T47D (cell line): ENCODE measurements at regions not wholly inside any gene's neighbourhood (a gene's known extent, or its start where the extent isn't known, plus 50 kb on each side); places are given as distances from the start of the nearest gene placed in this dataset.
A peak's percentile ranks its signal among the peaks of the same experiment; 100 is the strongest.

Experiments used
- DNase-seq, 2 experiments: peaks; one replicate each; pipeline versions ENCODE4 v3.0.0 to v3.0.0-alpha.2; 2011 to 2012; ENCODE audit warnings: low read depth in 1 of 2, low spot score in 1 of 2
- JUND ChIP-seq: IDR thresholded peaks from 2 replicates; pipeline ENCODE4 v1.6.1; 2012; ENCODE audit warnings: low read depth
- in situ Hi-C: cut with HindIII; loops from 2 replicates; pipeline ENCODE4 v1.10.0; 2016; ENCODE audit warnings: low sequenced_read_pairs, low pct_unique_long_range_greater_than_20kb

DNA sequence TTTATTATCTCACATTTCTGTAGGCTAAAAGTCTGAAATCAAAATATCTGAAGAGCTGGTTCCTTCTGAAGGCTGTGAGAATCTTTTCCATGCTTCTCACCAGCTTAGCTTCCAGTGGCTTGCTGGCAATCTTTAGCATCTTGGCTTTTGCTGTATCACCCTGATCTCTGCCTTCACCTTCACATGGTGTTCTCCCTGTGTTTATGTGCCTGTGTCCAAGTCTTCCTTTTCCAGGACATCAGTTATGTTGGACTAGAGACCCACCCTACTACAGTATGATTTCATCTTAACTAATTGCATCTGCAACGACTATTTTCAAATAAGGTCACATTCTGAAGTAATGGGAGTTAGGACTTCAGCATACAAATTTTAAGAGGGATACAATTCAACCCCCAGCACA is 772.3 kb upstream of the ADAMTS5 start:
- no peak for DNase-seq
- in situ Hi-C loops: no loop called here
- no peak for TF ChIP-seq JUND

DNA sequence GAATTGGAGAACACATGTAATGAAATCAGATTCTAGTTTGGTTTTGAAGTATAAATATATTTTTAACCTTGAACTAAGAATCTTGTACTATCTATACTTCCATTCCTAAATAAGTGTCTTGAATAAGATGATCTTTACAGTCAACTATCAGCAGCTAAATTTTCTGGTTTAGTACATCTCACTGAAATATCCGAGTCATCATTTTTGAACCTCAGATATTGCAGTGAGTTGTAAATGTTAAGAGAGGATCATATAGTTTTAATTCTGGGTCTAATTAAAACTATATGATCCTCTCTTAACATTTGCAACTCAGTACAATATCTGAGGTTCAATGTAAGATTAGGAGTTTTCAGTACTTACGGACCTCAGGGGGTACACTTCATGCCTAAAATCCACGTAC is 768.8 kb upstream of the ADAMTS5 start:
- no peak for TF ChIP-seq JUND
- DNase-seq: no peak
- in situ Hi-C loops: no loop called here

DNA sequence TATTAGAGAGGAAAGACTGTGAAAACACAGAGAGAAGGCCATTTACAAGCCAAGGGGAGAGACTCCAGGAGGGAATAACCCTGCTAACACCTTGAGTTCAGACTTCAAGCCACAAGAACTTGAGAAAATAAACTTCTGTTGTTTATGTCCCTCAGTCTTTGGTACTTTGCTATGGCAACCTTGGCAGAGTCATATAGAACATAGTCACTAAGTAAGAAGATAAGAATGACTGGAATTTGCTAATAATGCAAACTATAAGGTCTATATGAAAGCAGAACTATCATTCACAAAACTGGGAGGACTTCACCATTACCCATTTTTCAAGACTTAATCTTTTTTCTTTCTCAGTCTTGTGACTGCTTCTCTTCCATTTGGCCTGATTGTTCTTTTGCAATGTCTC is 767.3 kb upstream of the ADAMTS5 start:
- DNase-seq: no peak
- in situ Hi-C loops: no loop called here
- TF ChIP-seq JUND: no peak

DNA sequence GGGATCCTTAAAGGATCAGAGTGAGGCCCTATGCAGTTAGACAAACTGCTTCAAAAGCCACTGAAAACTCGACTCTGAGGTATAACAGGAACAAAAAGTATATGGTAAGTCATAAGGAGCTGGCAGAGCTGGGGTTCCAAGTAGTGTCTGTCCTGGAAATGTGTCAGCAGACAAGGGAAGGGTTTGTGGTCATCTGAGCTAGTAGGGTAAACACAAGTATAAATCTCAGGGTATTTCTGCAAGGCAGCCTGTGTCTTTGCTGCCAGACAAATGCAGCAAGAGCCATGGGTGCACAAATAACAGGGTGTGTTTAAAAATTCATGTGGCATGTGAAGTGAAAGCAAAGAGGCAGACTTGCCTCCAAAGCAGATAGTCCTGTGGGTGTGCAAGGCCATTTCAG is 759.0 kb upstream of the ADAMTS5 start:
- in situ Hi-C loops: no loop called here
- no peak for TF ChIP-seq JUND
- no peak for DNase-seq

DNA sequence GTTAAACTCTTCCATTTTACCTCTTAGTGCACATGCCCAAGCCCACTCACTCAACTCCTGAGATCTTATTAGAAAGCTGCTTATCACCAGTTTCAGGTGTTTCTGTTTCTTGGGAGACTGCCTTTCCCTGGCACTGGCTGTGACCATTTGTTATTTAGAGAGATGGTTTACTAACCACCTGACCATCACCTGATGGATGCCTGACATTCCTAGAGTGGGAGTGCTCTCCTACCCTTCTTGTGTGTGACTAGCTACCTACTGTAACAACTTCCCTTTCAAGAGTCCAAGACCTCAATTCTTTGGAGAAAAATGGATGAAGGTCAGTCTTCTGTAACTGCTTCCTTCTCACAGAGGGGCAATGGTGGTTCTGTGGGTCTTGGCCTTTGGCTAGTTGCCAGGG is 755.2 kb upstream of the ADAMTS5 start:
- in situ Hi-C loops: no loop called here
- TF ChIP-seq JUND: no peak
- DNase-seq: peak in 1 of 2 experiments; percentile 13

DNA sequence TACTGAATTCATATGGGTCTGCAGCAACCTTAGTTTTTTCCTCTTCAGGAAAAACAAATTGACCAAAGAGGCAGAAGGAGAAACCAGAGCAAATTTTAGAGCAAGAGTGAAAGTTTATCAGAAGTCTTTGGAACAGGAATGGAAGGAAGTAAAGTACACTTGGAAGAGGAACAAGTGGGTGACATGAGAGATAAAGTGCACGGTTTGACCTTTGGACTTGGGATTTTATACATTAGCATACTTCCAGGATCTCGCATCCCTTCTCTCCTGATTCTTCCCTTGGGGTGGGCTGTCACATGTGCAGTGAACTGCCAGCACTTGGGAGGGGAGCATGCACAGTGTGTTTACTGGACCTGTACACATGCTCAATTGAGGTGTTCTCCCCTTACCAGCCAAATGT is 754.8 kb upstream of the ADAMTS5 start:
- DNase-seq: no peak
- no peak for TF ChIP-seq JUND
- in situ Hi-C loops: no loop called here

DNA sequence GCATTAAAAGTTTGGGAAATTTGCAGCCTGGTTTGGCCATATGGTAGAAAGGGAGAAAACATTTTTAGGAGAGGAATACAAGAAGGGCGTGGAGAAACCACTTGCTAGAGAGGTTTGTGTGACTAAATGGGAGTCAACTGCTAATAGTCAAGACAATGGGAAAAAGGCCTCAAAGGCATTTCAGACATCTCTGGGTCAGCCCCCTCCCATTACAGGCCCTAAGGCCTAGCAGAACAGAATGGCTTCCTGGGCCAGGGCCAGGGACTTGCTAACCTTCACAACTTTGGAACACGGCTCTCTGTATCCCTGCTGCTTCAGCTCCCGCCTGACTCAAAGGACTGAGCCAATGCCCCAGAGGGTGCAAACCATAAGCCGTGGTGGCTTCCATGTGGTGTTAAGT is 752.3 kb upstream of the ADAMTS5 start:
- TF ChIP-seq JUND: no peak
- DNase-seq: no peak
- in situ Hi-C loops: no loop called here

DNA sequence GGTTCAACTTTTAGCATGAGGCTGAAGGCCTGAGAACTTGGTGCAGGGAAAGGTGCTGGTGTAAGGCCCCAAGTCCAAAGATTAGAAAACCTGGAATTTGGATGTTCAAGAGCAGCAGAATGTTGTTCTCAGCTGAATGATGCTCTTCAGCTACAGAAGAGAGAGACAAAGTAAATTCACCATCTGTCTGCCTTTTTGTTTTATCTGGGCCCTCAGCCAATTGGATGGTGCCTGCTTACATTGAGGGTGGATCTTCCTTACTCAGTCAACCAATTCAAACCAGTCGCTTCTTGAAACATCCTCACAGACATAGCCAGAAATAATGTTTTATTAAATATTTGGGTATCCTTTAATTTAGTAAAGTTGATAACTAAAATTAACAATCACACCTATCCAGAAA is 748.2 kb upstream of the ADAMTS5 start:
- in situ Hi-C loops: no loop called here
- DNase-seq: no peak
- TF ChIP-seq JUND: no peak

DNA sequence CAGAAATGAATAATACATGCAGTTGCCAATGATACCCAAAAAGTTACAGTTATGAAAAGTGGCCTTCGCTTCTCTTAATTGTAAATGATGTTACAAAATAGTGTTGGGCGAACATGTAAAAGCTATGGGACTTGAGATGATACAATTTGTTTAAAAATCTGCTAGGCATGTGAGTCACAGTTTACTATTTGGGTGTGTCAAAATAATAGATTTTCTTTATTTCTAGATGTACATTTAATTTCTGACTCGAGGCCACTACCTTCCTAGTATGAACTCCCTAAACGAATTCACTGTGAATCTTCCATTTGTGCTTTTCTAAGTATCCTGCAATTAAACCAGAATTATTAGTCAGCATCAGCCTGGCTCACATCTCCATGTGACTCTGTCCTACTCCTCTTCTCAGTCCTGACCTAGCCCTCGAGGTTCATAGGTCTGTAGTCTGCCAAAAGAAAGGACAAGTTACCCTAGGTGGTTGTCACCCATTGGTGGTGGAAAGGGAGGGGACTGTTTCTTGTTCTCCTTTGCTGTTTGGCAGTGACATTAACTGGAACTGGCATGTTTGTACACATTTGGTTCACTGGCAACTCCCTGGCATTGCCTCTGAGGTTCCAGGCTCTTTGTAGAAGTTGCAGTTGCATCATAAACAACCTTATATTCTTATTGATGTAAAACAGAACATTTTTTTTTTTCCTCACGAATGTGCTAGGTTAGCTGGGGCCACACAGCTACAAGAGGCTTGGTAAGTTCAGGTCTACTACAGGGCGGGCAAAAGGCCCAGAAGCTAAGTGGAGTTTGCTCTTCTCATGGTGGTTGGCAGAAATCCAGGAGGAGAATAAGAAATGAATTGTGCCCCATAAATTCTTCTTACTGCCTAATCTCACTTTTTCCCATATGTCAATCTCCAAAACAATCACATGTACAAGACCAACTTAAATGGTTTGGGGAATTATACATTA is 746.5 kb upstream of the ADAMTS5 start:
- in situ Hi-C loops: no loop called here
- no peak for TF ChIP-seq JUND
- DNase-seq: no peak

DNA sequence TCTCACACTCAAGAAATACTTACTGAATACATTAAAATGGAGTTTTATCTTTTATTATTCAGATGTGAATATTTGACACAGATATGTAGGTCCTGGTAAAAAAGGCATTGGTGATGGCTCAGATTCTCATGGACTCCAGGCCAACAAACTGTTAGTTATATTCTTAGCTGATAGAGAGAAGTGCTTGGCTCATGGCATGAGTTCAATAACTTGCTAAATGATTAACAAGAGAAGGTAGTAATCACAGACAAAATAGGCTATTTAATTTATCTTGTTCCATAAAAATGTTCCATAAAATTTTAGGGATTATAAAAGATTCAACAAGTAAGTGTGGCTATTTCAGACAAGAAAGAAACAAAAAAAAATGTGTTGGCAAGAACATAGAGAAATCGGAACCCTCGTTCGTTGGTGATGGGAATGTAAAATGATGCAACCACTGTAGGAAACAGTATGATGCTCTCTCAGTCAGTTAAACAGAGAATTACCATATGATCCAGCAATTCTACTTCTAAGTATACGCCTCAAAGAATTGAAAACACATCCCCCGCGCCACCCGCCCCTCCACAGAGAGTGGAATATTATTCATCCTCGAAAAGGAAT is 737.8 kb upstream of the ADAMTS5 start:
- no peak for TF ChIP-seq JUND
- no peak for DNase-seq
- in situ Hi-C loops: no loop called here

DNA sequence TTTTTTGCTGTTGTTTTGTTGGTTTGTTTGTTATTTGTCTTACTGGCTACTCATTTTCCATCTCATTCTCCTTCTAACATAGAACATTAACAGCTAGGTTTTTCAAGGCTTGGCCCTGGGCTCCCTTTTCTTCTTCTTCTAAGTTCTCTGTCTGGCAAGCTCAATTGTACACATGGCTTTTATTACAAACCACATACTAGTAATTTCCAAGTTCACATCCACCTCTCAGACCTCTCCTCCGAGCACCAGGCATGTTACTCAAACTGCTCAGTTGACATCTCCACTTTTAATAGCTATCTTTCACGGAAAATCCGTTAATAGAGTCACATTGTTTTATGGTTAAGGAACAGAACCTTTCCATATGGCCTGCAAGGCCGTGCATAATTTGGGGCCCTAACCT is 736.9 kb upstream of the ADAMTS5 start:
- in situ Hi-C loops: no loop called here
- TF ChIP-seq JUND: no peak

DNA sequence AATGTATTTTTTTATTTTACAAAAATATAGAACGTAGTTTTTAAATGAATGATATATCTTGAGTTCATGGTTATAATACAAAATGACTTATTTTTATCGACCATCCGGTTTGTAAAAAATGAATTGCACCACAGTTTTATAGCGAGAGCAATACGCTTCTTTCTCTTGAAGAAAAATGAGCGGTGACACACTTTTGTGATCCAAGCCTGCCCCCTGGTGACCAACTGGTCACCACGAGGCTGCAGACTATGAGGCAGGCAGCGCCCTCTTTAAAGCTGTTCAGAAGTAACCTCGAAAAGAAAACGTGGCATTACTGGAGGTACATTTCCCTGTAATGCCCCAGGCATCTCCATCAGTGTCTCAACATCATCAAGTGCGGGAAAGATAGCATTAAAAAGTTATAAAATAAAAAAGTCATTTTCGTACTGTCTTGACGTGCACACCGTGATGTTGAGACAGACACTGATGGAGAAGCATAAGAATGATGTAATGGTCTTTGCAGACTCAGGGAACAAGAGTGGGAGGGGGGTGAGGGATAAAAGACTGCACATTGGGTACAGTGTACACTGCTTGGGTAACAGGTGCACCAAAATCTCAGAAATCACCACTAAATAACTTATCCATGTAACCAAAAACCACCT is 734.2 kb upstream of the ADAMTS5 start:
- TF ChIP-seq JUND: no peak
- peak; percentile 39 to 87 for DNase-seq
- in situ Hi-C loops: no loop called here

More for the DNA sequence above, 736.9 kb upstream of the ADAMTS5 start:
- no peak for DNase-seq

DNA sequence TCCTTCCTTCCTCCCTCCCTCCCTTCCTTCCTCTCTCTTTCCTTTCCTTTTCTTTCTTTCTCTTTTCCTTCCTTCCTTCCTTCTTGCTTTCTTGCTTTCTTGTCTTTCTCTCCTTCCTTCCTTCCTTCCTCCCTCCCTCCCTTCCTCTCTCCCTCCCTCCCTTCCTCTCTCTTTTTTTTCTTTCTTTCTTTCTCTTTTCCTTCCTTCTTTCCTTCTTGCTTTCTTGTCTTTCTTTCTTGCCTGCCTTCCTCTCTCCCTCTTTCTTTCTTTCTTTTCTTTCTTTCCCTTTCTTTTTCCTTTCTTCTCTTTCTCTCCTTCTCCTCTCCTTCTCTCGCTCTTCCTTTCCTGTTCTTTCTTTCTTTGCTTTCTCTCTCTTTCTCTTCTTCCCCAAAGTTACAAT is 728.4 kb upstream of the ADAMTS5 start:
- TF ChIP-seq JUND: no peak
- no peak for DNase-seq
- in situ Hi-C loops: no loop called here
